IMR-90 (cell line): ENCODE measurements at regions not wholly inside any gene's neighbourhood (a gene's known extent, or its start where the extent isn't known, plus 50 kb on each side); places are given as distances from the start of the nearest gene placed in this dataset.

Source experiments
- BHLHE40 ChIP-seq: fragments of 150-350 bp; IDR thresholded peaks from 2 replicates; pipeline ENCODE4 v1.6.1; 2016; ENCODE audit warnings: mild to moderate bottlenecking, low read depth, low read length
- CEBPB ChIP-seq: IDR thresholded peaks from 2 replicates; pipeline ENCODE4 v1.6.1; 2012; ENCODE audit warnings: low read depth, low read length, improper control_type of control experiment
- MAFK ChIP-seq: IDR thresholded peaks from 2 replicates; pipeline ENCODE4 v1.6.1; 2012; ENCODE audit warnings: low read depth, low read length, improper control_type of control experiment
- MAZ ChIP-seq: IDR thresholded peaks from 2 replicates; pipeline ENCODE4 v1.6.1; 2012; ENCODE audit warnings: low read depth, mild to moderate bottlenecking, low read length, improper control_type of control experiment, moderate library complexity, borderline replicate concordance
- POLR2A ChIP-seq: IDR thresholded peaks from 2 replicates; pipeline ENCODE4 v1.6.1; 2012; ENCODE audit warnings: mild to moderate bottlenecking, low read depth, low read length
- RAD21 ChIP-seq: IDR thresholded peaks from 2 replicates; pipeline ENCODE4 v1.6.1; 2012; ENCODE audit warnings: low read length, improper control_type of control experiment
- RFX5 ChIP-seq: IDR thresholded peaks from 2 replicates; pipeline ENCODE4 v1.8.0; 2012; ENCODE audit warnings: low read depth, mild to moderate bottlenecking, low read length, moderate library complexity
- SMC3 ChIP-seq: fragments of 150-350 bp; IDR thresholded peaks from 2 replicates; pipeline ENCODE4 v1.6.1; 2016; ENCODE audit warnings: low read depth, mild to moderate bottlenecking, antibody characterized with exemption, low read length, moderate library complexity
- USF2 ChIP-seq: fragments of 150-350 bp; IDR thresholded peaks from 2 replicates; pipeline ENCODE4 v1.6.1; 2017; ENCODE audit warnings: mild to moderate bottlenecking, antibody characterized with exemption, low read length, low read depth
- TF ChIP-seq, protein P1 (sequence below): conservative IDR thresholded peaks from 2 replicates; pipeline ENCODE4 v1.5.1; 2012; ENCODE audit warnings: mild to moderate bottlenecking, low read depth, low read length, improper control_type of control experiment

DNA sequence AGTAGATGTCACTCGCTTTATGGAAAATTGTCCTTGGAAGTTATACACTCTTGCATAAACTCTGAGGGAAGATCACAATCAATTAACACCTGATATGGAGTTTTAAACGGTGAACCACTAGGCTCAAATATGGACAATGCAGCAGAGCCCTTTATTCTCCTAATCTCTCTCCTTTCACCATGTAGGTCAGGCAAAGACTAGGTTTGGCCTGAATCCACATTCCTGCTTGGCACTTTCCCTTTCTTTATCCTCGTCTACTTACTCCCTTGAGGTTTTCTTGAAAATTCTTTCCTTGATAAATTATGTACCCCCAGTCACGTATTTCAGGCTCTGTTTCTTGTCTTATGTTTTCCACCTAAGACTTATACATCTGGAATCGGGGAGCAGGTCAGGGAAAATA is 751.7 kb downstream of the DACH1 start:
- TF ChIP-seq, protein P1, sequence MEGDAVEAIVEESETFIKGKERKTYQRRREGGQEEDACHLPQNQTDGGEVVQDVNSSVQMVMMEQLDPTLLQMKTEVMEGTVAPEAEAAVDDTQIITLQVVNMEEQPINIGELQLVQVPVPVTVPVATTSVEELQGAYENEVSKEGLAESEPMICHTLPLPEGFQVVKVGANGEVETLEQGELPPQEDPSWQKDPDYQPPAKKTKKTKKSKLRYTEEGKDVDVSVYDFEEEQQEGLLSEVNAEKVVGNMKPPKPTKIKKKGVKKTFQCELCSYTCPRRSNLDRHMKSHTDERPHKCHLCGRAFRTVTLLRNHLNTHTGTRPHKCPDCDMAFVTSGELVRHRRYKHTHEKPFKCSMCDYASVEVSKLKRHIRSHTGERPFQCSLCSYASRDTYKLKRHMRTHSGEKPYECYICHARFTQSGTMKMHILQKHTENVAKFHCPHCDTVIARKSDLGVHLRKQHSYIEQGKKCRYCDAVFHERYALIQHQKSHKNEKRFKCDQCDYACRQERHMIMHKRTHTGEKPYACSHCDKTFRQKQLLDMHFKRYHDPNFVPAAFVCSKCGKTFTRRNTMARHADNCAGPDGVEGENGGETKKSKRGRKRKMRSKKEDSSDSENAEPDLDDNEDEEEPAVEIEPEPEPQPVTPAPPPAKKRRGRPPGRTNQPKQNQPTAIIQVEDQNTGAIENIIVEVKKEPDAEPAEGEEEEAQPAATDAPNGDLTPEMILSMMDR: no peak
- no peak for TF ChIP-seq POLR2A
- TF ChIP-seq MAFK: no peak
- TF ChIP-seq BHLHE40: no peak
- no peak for TF ChIP-seq RAD21
- no peak for TF ChIP-seq RFX5
- no peak for TF ChIP-seq MAZ
- no peak for TF ChIP-seq CEBPB
- TF ChIP-seq SMC3: no peak
- no peak for TF ChIP-seq USF2
